KMS-11 (cell line): ENCODE measurements at regions not wholly inside any gene's neighbourhood (a gene's known extent, or its start where the extent isn't known, plus 50 kb on each side); places are given as distances from the start of the nearest gene placed in this dataset.

Experiments
- H2AFZ ChIP-seq: fragments of 200-600 bp; sonication (generic); 2 replicates; pipeline ENCODE4 v1.6.1; 2016; ENCODE audit warnings: antibody characterized with exemption, mixed run types, low read depth
- H3K27ac ChIP-seq: fragments of 200-600 bp; sonication (generic); 2 replicates; pipeline ENCODE4 v1.6.1; 2016; ENCODE audit warnings: mild to moderate bottlenecking, mixed run types
- H3K27me3 ChIP-seq: fragments of 200-600 bp; sonication (generic); 2 replicates; pipeline ENCODE4 v1.6.1; 2017; ENCODE audit warnings: mild to moderate bottlenecking, low read depth, mixed run types, moderate library complexity; ENCODE audit not compliant: insufficient read depth
- H3K36me3 ChIP-seq: fragments of 200-600 bp; sonication (generic); 2 replicates; pipeline ENCODE4 v1.6.1; 2017; ENCODE audit warnings: mild to moderate bottlenecking, mixed run types; ENCODE audit not compliant: insufficient read depth
- H3K4me1 ChIP-seq: fragments of 200-600 bp; sonication (generic); 2 replicates; pipeline ENCODE4 v1.6.1; 2016; ENCODE audit warnings: mild to moderate bottlenecking, low read depth, mixed run types; ENCODE audit not compliant: poor library complexity, severe bottlenecking
- H3K4me2 ChIP-seq: fragments of 200-600 bp; sonication (generic); 2 replicates; pipeline ENCODE4 v1.7.0; 2016; ENCODE audit warnings: mild to moderate bottlenecking, mixed run types
- H3K4me3 ChIP-seq: fragments of 200-600 bp; sonication (generic); IDR thresholded peaks from 2 replicates; pipeline ENCODE4 v1.6.1; 2017; ENCODE audit warnings: low read depth, low read length, mixed read lengths; ENCODE audit not compliant: insufficient read depth
- H3K79me2 ChIP-seq: fragments of 200-600 bp; sonication (generic); 2 replicates; pipeline ENCODE4 v1.6.1; 2016; ENCODE audit warnings: low read depth, mixed run types; ENCODE audit not compliant: insufficient read depth
- H3K9ac ChIP-seq: fragments of 200-600 bp; sonication (generic); 2 replicates; pipeline ENCODE4 v1.6.1; 2016; ENCODE audit warnings: mild to moderate bottlenecking, mixed run types
- H4K20me1 ChIP-seq: fragments of 200-600 bp; sonication (generic); 2 replicates; pipeline ENCODE4 v1.6.1; 2016; ENCODE audit warnings: mild to moderate bottlenecking, mixed run types; ENCODE audit not compliant: insufficient read depth
- TF ChIP-seq, protein P1 (sequence below): fragments of 200-600 bp; sonication (generic); conservative IDR thresholded peaks from 2 replicates; pipeline ENCODE4 v1.6.1; 2017; ENCODE audit warnings: low read depth, mild to moderate bottlenecking, antibody characterized with exemption, low read length, moderate library complexity, mixed read lengths

- no peak overlapping the region for H3K27ac ChIP-seq
- H3K4me2 ChIP-seq = no peak overlapping the region
- H3K9ac ChIP-seq = no peak overlapping the region
- no peaks in the 10 kb centered on the region for H3K4me1 ChIP-seq
- TF ChIP-seq, protein P1, sequence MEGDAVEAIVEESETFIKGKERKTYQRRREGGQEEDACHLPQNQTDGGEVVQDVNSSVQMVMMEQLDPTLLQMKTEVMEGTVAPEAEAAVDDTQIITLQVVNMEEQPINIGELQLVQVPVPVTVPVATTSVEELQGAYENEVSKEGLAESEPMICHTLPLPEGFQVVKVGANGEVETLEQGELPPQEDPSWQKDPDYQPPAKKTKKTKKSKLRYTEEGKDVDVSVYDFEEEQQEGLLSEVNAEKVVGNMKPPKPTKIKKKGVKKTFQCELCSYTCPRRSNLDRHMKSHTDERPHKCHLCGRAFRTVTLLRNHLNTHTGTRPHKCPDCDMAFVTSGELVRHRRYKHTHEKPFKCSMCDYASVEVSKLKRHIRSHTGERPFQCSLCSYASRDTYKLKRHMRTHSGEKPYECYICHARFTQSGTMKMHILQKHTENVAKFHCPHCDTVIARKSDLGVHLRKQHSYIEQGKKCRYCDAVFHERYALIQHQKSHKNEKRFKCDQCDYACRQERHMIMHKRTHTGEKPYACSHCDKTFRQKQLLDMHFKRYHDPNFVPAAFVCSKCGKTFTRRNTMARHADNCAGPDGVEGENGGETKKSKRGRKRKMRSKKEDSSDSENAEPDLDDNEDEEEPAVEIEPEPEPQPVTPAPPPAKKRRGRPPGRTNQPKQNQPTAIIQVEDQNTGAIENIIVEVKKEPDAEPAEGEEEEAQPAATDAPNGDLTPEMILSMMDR = no peak
- no peaks in the 10 kb centered on the region for H3K36me3 ChIP-seq
- H3K27me3 ChIP-seq = no peaks in the 10 kb centered on the region
- no peak overlapping the region for H3K4me3 ChIP-seq
- no peaks in the 10 kb centered on the region for H3K79me2 ChIP-seq
- no peak overlapping the region for H2AFZ ChIP-seq
- no peaks in the 10 kb centered on the region for H4K20me1 ChIP-seq
Observed at GRCh38 chr3:63043631-63044030, 168.4 kb upstream of the CADPS start.

- TF ChIP-seq, protein P1 = no peak
- H3K4me1 ChIP-seq = no peaks in the 10 kb centered on the region
- no peaks in the 10 kb centered on the region for H3K27me3 ChIP-seq
- no peak overlapping the region for H3K4me3 ChIP-seq
- no peaks in the 10 kb centered on the region for H4K20me1 ChIP-seq
- H2AFZ ChIP-seq = no peak overlapping the region
- no peak overlapping the region for H3K9ac ChIP-seq
- H3K27ac ChIP-seq = no peak overlapping the region
- H3K79me2 ChIP-seq = no peaks in the 10 kb centered on the region
- no peak overlapping the region for H3K4me2 ChIP-seq
- no peaks in the 10 kb centered on the region for H3K36me3 ChIP-seq
Observed at GRCh38 chr3:63046152-63046551, 170.9 kb upstream of the CADPS start.

GRCh38 chr3:63046580-63046979 lies 171.4 kb upstream of the CADPS start:
- Histone ChIP-seq H3K4me2 (no peak overlapping the region), H4K20me1 (no peaks in the 10 kb centered on the region), H2AFZ (no peak overlapping the region), H3K27me3 (no peaks in the 10 kb centered on the region), H3K36me3 (no peaks in the 10 kb centered on the region), H3K4me3 (no peak overlapping the region), H3K4me1 (no peaks in the 10 kb centered on the region), H3K9ac (no peak overlapping the region), H3K27ac (no peak overlapping the region), H3K79me2 (no peaks in the 10 kb centered on the region)
- TF ChIP-seq, protein P1 = no peak

GRCh38 chr3:63047068-63047467 lies 171.9 kb upstream of the CADPS start:
- H3K4me3 ChIP-seq = no peak overlapping the region
- no peaks in the 10 kb centered on the region for H4K20me1 ChIP-seq
- H3K27me3 ChIP-seq = no peaks in the 10 kb centered on the region
- no peak overlapping the region for H3K9ac ChIP-seq
- H3K27ac ChIP-seq = no peak overlapping the region
- H3K4me2 ChIP-seq = no peak overlapping the region
- no peaks in the 10 kb centered on the region for H3K4me1 ChIP-seq
- no peaks in the 10 kb centered on the region for H3K79me2 ChIP-seq
- TF ChIP-seq, protein P1 = no peak
- no peaks in the 10 kb centered on the region for H3K36me3 ChIP-seq
- no peak overlapping the region for H2AFZ ChIP-seq
